H1 (cell line): ENCODE measurements at regions not wholly inside any gene's neighbourhood (a gene's known extent, or its start where the extent isn't known, plus 50 kb on each side); places are given as distances from the start of the nearest gene placed in this dataset.

Experiments used
- CTCF ChIA-PET: fragments of 300-600 bp; sonication (Branson Sonifier 250); formaldehyde crosslinking; loops from one replicate; lab custom pipeline; 2021; ENCODE audit not compliant: partially characterized antibody; lab: Charles Lee
- POLR2A ChIA-PET: fragments of 300-600 bp; sonication (Branson Sonifier 250); formaldehyde crosslinking; loops from one replicate; lab custom pipeline; 2021; ENCODE audit warnings: inconsistent platforms; ENCODE audit not compliant: partially characterized antibody; lab: Charles Lee
- DNase-seq, 2 experiments: peaks; one replicate each; pipeline versions ENCODE4 v3.0.0 to v3.0.0-alpha.2; 2010 to 2022; ENCODE audit warnings: low spot score in 2 of 2, low read depth in 1 of 2, mixed read lengths in 1 of 2
- FAIRE-seq: peaks from 2 replicates; lab custom pipeline; 2011; peaks lifted over from hg19 to GRCh38; lab: Jason Lieb, UNC
- H2AFZ ChIP-seq: 2 replicates; pipeline ENCODE4 v1.8.1; 2012; ENCODE audit warnings: low read length, inconsistent platforms
- H2AK5ac ChIP-seq: 2 replicates; pipeline ENCODE4 v1.6.1; 2013; ENCODE audit warnings: low read depth, low read length
- H2BK120ac ChIP-seq: replicated peaks from 2 replicates; pipeline ENCODE3; 2013; ENCODE audit warnings: low read depth, low read length, inconsistent platforms
- H2BK12ac ChIP-seq: 2 replicates; pipeline ENCODE4 v1.6.1; 2013; ENCODE audit warnings: low read depth, low read length
- H2BK15ac ChIP-seq: 2 replicates; pipeline ENCODE4 v1.6.1; 2013; ENCODE audit warnings: low read length
- H2BK20ac ChIP-seq: 2 replicates; pipeline ENCODE4 v1.6.1; 2013; ENCODE audit warnings: low read length
- H2BK5ac ChIP-seq: 2 replicates; pipeline ENCODE4 v1.6.1; 2013; ENCODE audit warnings: low read depth, low read length
- H3K14ac ChIP-seq: 2 replicates; pipeline ENCODE4 v1.6.1; 2013; ENCODE audit warnings: inconsistent platforms; ENCODE audit not compliant: insufficient read length
- H3K18ac ChIP-seq: 2 replicates; pipeline ENCODE4 v1.6.1; 2013; ENCODE audit warnings: low read length; ENCODE audit errors: extremely low read depth
- H3K23ac ChIP-seq: 2 replicates; pipeline ENCODE4 v1.6.1; 2013; ENCODE audit warnings: inconsistent platforms; ENCODE audit not compliant: insufficient read length
- H3K23me2 ChIP-seq: 2 replicates; pipeline ENCODE4 v1.6.1; 2013; ENCODE audit warnings: low read depth, low read length
- H3K27ac ChIP-seq: 2 replicates; pipeline ENCODE4 v1.6.1; 2011; ENCODE audit warnings: low read depth, low read length, inconsistent platforms
- H3K27me3 ChIP-seq, 4 experiments: replicated peaks in 1 of 4; 1 replicate in 1 of 4; 2 replicates in 3 of 4; pipeline versions ENCODE4 v1.6.1 to v1.8.1; 2011 to 2013; ENCODE audit warnings: low read length in 3 of 4, mild to moderate bottlenecking in 3 of 4, inconsistent platforms in 2 of 4, mixed read lengths in 2 of 4, moderate library complexity in 1 of 4; ENCODE audit not compliant: control insufficient read depth in 3 of 4, insufficient read depth in 3 of 4; ENCODE audit errors: extremely low read depth in 1 of 4
- H3K36me3 ChIP-seq, 4 experiments: 2 replicates each; pipeline versions ENCODE4 v1.6.1 to v1.8.1; 2011 to 2013; ENCODE audit warnings: mild to moderate bottlenecking in 4 of 4, low read length in 3 of 4, moderate library complexity in 2 of 4, control low read depth in 1 of 4, inconsistent platforms in 1 of 4; ENCODE audit not compliant: insufficient read depth in 4 of 4, control insufficient read depth in 2 of 4
- H3K4ac ChIP-seq: replicated peaks from 2 replicates; pipeline ENCODE3; 2013; ENCODE audit warnings: low read length, low read depth, mixed read lengths, inconsistent platforms; ENCODE audit not compliant: insufficient read length
- H3K4me1 ChIP-seq, 4 experiments: replicated peaks in 1 of 4; 1 replicate in 1 of 4; 2 replicates in 3 of 4; pipeline versions ENCODE4 v1.6.1 to v1.8.1; 2011 to 2013; ENCODE audit warnings: low read length in 3 of 4, inconsistent platforms in 2 of 4, mixed read lengths in 1 of 4; ENCODE audit not compliant: insufficient read depth in 4 of 4, control insufficient read depth in 3 of 4
- H3K4me2 ChIP-seq, 2 experiments: 2 replicates each; pipeline versions ENCODE4 v1.6.1 to v1.8.1; 2011 to 2013; ENCODE audit warnings: low read depth in 2 of 2, low read length in 2 of 2, control low read depth in 1 of 2, inconsistent platforms in 1 of 2, mild to moderate bottlenecking in 1 of 2; ENCODE audit not compliant: insufficient read depth in 1 of 2
- H3K4me3 ChIP-seq, 4 experiments: fragments of 200-600, 300-600 bp in 1 of 4; sonication (generic), shearing (Covaris generic), sonication (Bioruptor Twin) in 1 of 4; 2 replicates each; pipeline versions ENCODE4 v1.5.1 to v1.8.1; 2011 to 2016; ENCODE audit warnings: low read length in 4 of 4, low read depth in 3 of 4, control low read depth in 2 of 4, inconsistent platforms in 2 of 4, mild to moderate bottlenecking in 2 of 4, mixed read lengths in 1 of 4, moderate library complexity in 1 of 4; ENCODE audit not compliant: insufficient read depth in 2 of 4; ENCODE audit errors: extremely low read depth in 1 of 4
- H3K56ac ChIP-seq: replicated peaks from 2 replicates; pipeline ENCODE3; 2013; ENCODE audit warnings: low read depth, mild to moderate bottlenecking, mixed read lengths, low read length, inconsistent platforms; ENCODE audit not compliant: insufficient read length
- H3K79me1 ChIP-seq: 2 replicates; pipeline ENCODE4 v1.6.1; 2013; ENCODE audit warnings: low read depth, low read length, control low read depth
- H3K79me2 ChIP-seq, 2 experiments: 2 replicates each; pipeline versions ENCODE4 v1.6.1 to v1.8.1; 2012 to 2013; ENCODE audit warnings: low read length in 2 of 2, mild to moderate bottlenecking in 2 of 2, inconsistent platforms in 1 of 2; ENCODE audit not compliant: insufficient read depth in 2 of 2, control insufficient read depth in 1 of 2
- H3K9ac ChIP-seq, 4 experiments: replicated peaks in 1 of 4; 1 replicate in 1 of 4; 2 replicates in 3 of 4; pipeline versions ENCODE4 v1.6.1 to v1.8.1; 2011 to 2013; ENCODE audit warnings: low read depth in 3 of 4, low read length in 3 of 4, control low read depth in 2 of 4, mild to moderate bottlenecking in 2 of 4, moderate library complexity in 2 of 4, inconsistent platforms in 1 of 4; ENCODE audit errors: extremely low read depth in 1 of 4
- H3K9me3 ChIP-seq, 2 experiments: 2 replicates each; pipeline versions ENCODE4 v1.6.1 to v1.8.1; 2012 to 2013; ENCODE audit warnings: mild to moderate bottlenecking in 2 of 2, moderate library complexity in 2 of 2, control low read depth in 1 of 2, inconsistent platforms in 1 of 2, low read depth in 1 of 2, low read length in 1 of 2, mixed read lengths in 1 of 2; ENCODE audit not compliant: insufficient read depth in 2 of 2
- H4K20me1 ChIP-seq, 2 experiments: replicated peaks in 1 of 2; 2 replicates each; pipeline versions ENCODE3 to v1.8.1; 2011 to 2013; ENCODE audit warnings: inconsistent platforms in 2 of 2, low read length in 2 of 2, mild to moderate bottlenecking in 1 of 2; ENCODE audit not compliant: insufficient read depth in 2 of 2, control insufficient read depth in 1 of 2
- H4K5ac ChIP-seq: 2 replicates; pipeline ENCODE4 v1.6.1; 2013; ENCODE audit warnings: low read length, low read depth, mixed read lengths, inconsistent platforms; ENCODE audit not compliant: insufficient read length
- H4K8ac ChIP-seq: 2 replicates; pipeline ENCODE4 v1.8.0; 2013; ENCODE audit warnings: mild to moderate bottlenecking, moderate library complexity, low read length, inconsistent platforms; ENCODE audit not compliant: insufficient read depth; ENCODE audit errors: extremely low read depth
- H4K91ac ChIP-seq: replicated peaks from 2 replicates; pipeline ENCODE3; 2013; ENCODE audit warnings: low read length, mixed read lengths, inconsistent platforms; ENCODE audit not compliant: insufficient read length
- ASH2L ChIP-seq: fragments of 200-600, 300-600 bp; sonication (generic); IDR thresholded peaks from one replicate; pipeline ENCODE4 v1.7.1; 2017; ENCODE audit warnings: low read length
- CBX8 ChIP-seq: fragments of 300-800, 300-1000 bp; sonication (generic); IDR thresholded peaks from 2 replicates; pipeline ENCODE4 v1.7.1; 2016; ENCODE audit warnings: low read depth, low read length, borderline replicate concordance
- FOSL1 ChIP-seq: IDR thresholded peaks from 2 replicates; pipeline ENCODE4 v1.6.1; 2011; ENCODE audit warnings: mild to moderate bottlenecking, low read depth, low read length, moderate library complexity; ENCODE audit not compliant: insufficient read depth
- KDM1A ChIP-seq: fragments of 200-600, 300-600 bp; sonication (generic); IDR thresholded peaks from 2 replicates; pipeline ENCODE4 v1.7.1; 2016; ENCODE audit warnings: mild to moderate bottlenecking, low read length, borderline replicate concordance
- KDM4A ChIP-seq: IDR thresholded peaks from one replicate; pipeline ENCODE4 v1.7.1; 2012; ENCODE audit warnings: low read depth, mild to moderate bottlenecking, moderate library complexity, low read length, inconsistent platforms; ENCODE audit not compliant: severe bottlenecking
- PHF8 ChIP-seq: fragments of 200-600 bp; sonication (generic); conservative IDR thresholded peaks from 2 replicates; pipeline ENCODE4 v1.7.1; 2012; ENCODE audit warnings: low read depth, mild to moderate bottlenecking, inconsistent platforms, low read length, moderate library complexity
- POLR2AphosphoS5 ChIP-seq: IDR thresholded peaks from 2 replicates; pipeline ENCODE4 v1.6.1; 2011; ENCODE audit warnings: low read depth, low read length
- POU5F1 ChIP-seq: IDR thresholded peaks from 2 replicates; pipeline ENCODE4 v1.6.1; 2011; ENCODE audit warnings: low read depth, mild to moderate bottlenecking, low read length, moderate library complexity
- TAF7 ChIP-seq: optimal IDR thresholded peaks from 2 replicates; pipeline ENCODE3; 2011; ENCODE audit warnings: low read depth, mild to moderate bottlenecking, inconsistent platforms, low read length, moderate library complexity, borderline replicate concordance
- YY1 ChIP-seq: IDR thresholded peaks from 2 replicates; pipeline ENCODE4 v1.6.1; 2011; ENCODE audit warnings: low read depth, mild to moderate bottlenecking, low read length
- ZNF274 ChIP-seq: IDR thresholded peaks from 2 replicates; pipeline ENCODE4 v1.7.0; 2012; ENCODE audit warnings: low read length, borderline replicate concordance; ENCODE audit errors: extremely low read depth
- WGBS, 2 experiments: shearing (Covaris generic) in 1 of 2; methylation state at CpG; one replicate each; pipeline versions ENCODE4 v1.1.6 to v1.1.7; 2013 to 2015; ENCODE audit warnings: low lambda C conversion rate in 2 of 2, mixed read lengths in 2 of 2, inconsistent platforms in 1 of 2, low coverage in 1 of 2, missing lambda C conversion rate in 1 of 2; ENCODE audit not compliant: insufficient replicate concordance in 2 of 2, insufficient coverage in 1 of 2, insufficient read length in 1 of 2; ENCODE audit errors: extremely low coverage in 1 of 2, missing lambda C conversion rate in 1 of 2; 5-methylcytosine and 5-hydroxymethylcytosine counted together
- TF ChIP-seq, protein P1 (sequence below): IDR thresholded peaks from 2 replicates; pipeline ENCODE4 v1.6.1; 2012; ENCODE audit warnings: inconsistent platforms

DNA sequence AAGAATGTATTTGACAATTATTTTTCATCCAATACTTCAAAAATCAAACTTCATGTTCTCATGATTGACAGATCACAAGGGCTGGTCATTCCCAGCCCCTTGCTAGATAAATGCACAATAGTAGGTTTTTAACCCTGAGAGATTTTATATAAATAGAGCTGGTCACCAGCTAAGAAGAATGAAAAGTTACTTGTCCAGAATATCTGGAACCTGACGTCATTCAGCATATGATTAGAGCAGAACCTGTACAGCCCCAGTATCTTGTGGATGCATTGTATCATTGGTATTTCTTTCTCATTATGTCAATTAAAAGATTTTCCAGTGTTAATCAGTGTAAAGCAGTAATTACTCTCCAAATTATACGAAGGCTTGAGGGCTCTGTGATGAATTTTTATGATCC, 202.8 kb upstream of the RND3 start (continued):
- TF ChIP-seq FOSL1: no peak

DNA sequence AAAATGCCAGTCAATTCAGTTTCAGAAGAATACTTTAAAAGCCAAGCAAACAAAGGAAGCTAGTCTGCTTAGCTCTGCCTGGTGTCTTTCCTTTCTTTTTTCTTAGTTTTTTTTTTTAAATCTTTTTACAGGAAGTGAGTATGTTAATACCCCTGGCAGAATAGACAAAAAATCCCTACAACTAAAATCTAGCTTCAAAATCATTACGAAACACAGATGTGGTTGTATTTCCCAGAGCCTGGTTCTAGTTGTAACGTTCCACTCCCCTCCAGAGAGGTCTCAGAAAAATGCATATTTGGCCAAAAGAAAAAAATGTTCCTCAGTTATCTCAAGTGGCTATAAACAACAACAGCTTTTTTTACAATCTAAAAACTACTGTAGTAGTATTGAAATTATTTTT, 202.1 kb upstream of the RND3 start:
- ChIA-PET POLR2A (no interaction called here), CTCF (interaction anchor here (0.6 to 0.7 kb wide), 2 partner anchors 45 to 554 kb away, joined by 3 read pairs; no protein-coding TSS in a partner anchor)
- no peak for TF ChIP-seq ZNF274
- no peak for TF ChIP-seq TAF7
- no peak for TF ChIP-seq CBX8
- TF ChIP-seq PHF8: no peak
- TF ChIP-seq KDM4A: no peak
- no peak for TF ChIP-seq YY1
- TF ChIP-seq, protein P1, sequence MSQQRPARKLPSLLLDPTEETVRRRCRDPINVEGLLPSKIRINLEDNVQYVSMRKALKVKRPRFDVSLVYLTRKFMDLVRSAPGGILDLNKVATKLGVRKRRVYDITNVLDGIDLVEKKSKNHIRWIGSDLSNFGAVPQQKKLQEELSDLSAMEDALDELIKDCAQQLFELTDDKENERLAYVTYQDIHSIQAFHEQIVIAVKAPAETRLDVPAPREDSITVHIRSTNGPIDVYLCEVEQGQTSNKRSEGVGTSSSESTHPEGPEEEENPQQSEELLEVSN: no peak
- TF ChIP-seq KDM1A: no peak
- TF ChIP-seq ASH2L: no peak
- no peak for TF ChIP-seq POU5F1
- no peak for TF ChIP-seq POLR2AphosphoS5
- no peak overlapping the region for H2BK15ac ChIP-seq
- no peaks in the 10 kb centered on the region for H3K36me3 ChIP-seq
- H2BK120ac ChIP-seq: no peak overlapping the region
- no peak overlapping the region for H3K23ac ChIP-seq
- 92% methylated on average over 2 of the region's 2 CpGs; no CpG with 5 or more reads in 1 of the 2 experiments for WGBS, 2 experiments
- H2BK12ac ChIP-seq: no peak overlapping the region
- H3K79me1 ChIP-seq: no peaks in the 10 kb centered on the region
- H3K79me2 ChIP-seq: no peaks in the 10 kb centered on the region
- no peaks in the 10 kb centered on the region for H3K23me2 ChIP-seq
- no peaks in the 10 kb centered on the region for H3K9me3 ChIP-seq
- no peaks in the 10 kb centered on the region; a peak in 1 of 7 replicates for H3K4me1 ChIP-seq
- no peak for FAIRE-seq
- no peak overlapping the region for H3K56ac ChIP-seq
- H4K5ac ChIP-seq: no peak overlapping the region
- H3K4me3 ChIP-seq: no peak overlapping the region
- no peak overlapping the region for H2AK5ac ChIP-seq
- H4K20me1 ChIP-seq: no peaks in the 10 kb centered on the region
- no peak overlapping the region for H3K9ac ChIP-seq
- no peak overlapping the region for H2AFZ ChIP-seq
- no peak for DNase-seq
- H3K27me3 ChIP-seq: no peaks in the 10 kb centered on the region
- no peak overlapping the region for H2BK5ac ChIP-seq
- no peak overlapping the region for H3K4ac ChIP-seq
- no peak overlapping the region for H3K18ac ChIP-seq
- H3K4me2 ChIP-seq: no peak overlapping the region
- H4K91ac ChIP-seq: no peak overlapping the region
- no peak overlapping the region for H4K8ac ChIP-seq
- no peak overlapping the region for H3K27ac ChIP-seq
- H3K14ac ChIP-seq: no peak overlapping the region
- H2BK20ac ChIP-seq: no peak overlapping the region
